Vagina (tissue), 2 donors: ENCODE measurements at regions not wholly inside any gene's neighbourhood (a gene's known extent, or its start where the extent isn't known, plus 50 kb on each side); places are given as distances from the start of the nearest gene placed in this dataset.

ENCODE experiments used
- DNase-seq, 2 donors: peaks; one replicate each; pipeline ENCODE4 v3.0.0-alpha.2; 2017; ENCODE audit errors: extremely low spot score in 2 of 2
- H3K27ac ChIP-seq: fragments of 200-600 bp; sonication (generic); one replicate; pipeline ENCODE4 v1.5.1; 2019
- H3K27me3 ChIP-seq: fragments of 200-600 bp; sonication (generic); one replicate; pipeline ENCODE4 v1.5.1; 2019
- H3K36me3 ChIP-seq, 2 donors: fragments of 200-600 bp; sonication (generic); one replicate each; pipeline ENCODE4 v1.5.1; 2017 to 2019
- H3K4me1 ChIP-seq: fragments of 200-600 bp; sonication (generic); one replicate; pipeline ENCODE4 v1.5.1; 2019
- H3K4me3 ChIP-seq, 2 donors: fragments of 200-600 bp; sonication (generic); 1 replicate in 1 of 2; 2 replicates in 1 of 2; pipeline ENCODE4 v1.5.1; 2016 to 2019
- H3K9me3 ChIP-seq: fragments of 200-600 bp; sonication (generic); one replicate; pipeline ENCODE4 v1.5.1; 2019
- POLR2A ChIP-seq, 2 donors: fragments of 450-650 bp; IDR thresholded peaks; one replicate each; pipeline ENCODE4 v1.6.1; 2017; ENCODE audit warnings: antibody characterized with exemption in 2 of 2, mild to moderate bottlenecking in 2 of 2, moderate library complexity in 2 of 2
- POLR2AphosphoS5 ChIP-seq, 2 donors: sonication (generic); formaldehyde crosslinking; IDR thresholded peaks; one replicate each; pipeline ENCODE4 v1.9.0; 2017; ENCODE audit warnings: antibody characterized with exemption in 2 of 2, mild to moderate bottlenecking in 2 of 2, low read depth in 1 of 2; ENCODE audit not compliant: insufficient read depth in 1 of 2
- intact Hi-C: fragments of 100-400 bp; cut with DNase I; formaldehyde crosslinking; loops from one replicate; pipeline ENCODE4 v1.15.1; 2023
- TF ChIP-seq, protein P1 (sequence below), 3 experiments: fragments of 450-650 bp in 2 of 3; fragments of 200-600 bp in 1 of 3; sonication (generic) in 1 of 3; IDR thresholded peaks; one replicate each; pipeline ENCODE4 v1.5.1; 2017 to 2019; ENCODE audit warnings: antibody characterized with exemption in 3 of 3, mild to moderate bottlenecking in 2 of 3, moderate library complexity in 2 of 3

DNA sequence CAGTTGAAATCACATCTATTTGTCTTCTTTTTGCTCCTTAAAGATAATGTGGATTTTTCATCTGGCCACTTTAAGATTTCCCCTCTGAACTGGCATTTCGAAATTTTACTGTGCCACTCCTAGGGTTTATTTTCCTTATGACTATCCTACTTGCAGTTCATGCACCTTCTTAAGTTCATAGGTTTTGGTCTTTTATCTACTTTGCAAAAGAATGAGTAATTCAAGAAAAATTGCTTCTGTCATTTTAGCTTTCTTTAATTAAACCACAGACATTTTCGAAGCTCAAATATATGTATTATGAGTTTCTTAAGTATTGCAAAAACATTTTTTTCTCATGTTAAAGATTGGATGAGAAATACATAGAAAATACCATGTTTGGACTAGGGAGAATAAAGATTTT is 1244.8 kb upstream of the TMPRSS15 start:
- Histone ChIP-seq H3K27ac (no peak overlapping the region), H3K4me3 (no peak overlapping the region), H3K4me1 (no peaks in the 10 kb centered on the region), H3K27me3 (no peaks in the 10 kb centered on the region), H3K9me3 (no peaks in the 10 kb centered on the region), H3K36me3 (no peaks in the 10 kb centered on the region)
- intact Hi-C loops = no loop called here
- no peak for DNase-seq
- TF ChIP-seq POLR2AphosphoS5 (IDR thresholded peaks at IDR 0.05; ENCODE audit: insufficient read depth in 1 of 2, low read depth in 1 of 2) (no peak), POLR2A (IDR thresholded peaks at IDR 0.05) (no peak)
- TF ChIP-seq, protein P1, sequence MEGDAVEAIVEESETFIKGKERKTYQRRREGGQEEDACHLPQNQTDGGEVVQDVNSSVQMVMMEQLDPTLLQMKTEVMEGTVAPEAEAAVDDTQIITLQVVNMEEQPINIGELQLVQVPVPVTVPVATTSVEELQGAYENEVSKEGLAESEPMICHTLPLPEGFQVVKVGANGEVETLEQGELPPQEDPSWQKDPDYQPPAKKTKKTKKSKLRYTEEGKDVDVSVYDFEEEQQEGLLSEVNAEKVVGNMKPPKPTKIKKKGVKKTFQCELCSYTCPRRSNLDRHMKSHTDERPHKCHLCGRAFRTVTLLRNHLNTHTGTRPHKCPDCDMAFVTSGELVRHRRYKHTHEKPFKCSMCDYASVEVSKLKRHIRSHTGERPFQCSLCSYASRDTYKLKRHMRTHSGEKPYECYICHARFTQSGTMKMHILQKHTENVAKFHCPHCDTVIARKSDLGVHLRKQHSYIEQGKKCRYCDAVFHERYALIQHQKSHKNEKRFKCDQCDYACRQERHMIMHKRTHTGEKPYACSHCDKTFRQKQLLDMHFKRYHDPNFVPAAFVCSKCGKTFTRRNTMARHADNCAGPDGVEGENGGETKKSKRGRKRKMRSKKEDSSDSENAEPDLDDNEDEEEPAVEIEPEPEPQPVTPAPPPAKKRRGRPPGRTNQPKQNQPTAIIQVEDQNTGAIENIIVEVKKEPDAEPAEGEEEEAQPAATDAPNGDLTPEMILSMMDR (IDR thresholded peaks at IDR 0.05) = no peak

DNA sequence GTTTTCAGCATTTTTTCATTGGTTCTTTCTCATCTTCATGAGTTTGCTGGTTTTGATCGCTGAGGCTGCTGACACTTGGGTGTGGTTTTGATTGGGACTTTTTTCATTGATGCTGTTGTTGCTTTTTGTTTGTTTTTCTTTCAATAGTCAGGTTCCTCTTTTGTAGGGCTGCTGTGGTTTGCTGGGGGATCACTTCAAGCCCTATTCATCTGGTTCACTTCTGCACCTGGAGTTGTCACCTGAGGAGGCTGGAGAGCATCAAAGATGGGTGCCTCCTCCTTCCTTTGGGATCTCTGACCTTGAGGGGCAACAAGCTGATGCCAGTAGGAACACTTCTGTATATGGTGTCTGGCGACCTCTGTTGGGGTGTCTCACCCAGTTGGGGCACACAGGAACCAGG is 1279.9 kb upstream of the TMPRSS15 start:
- no peaks in the 10 kb centered on the region for H3K27me3 ChIP-seq
- H3K36me3 ChIP-seq = no peaks in the 10 kb centered on the region
- no peak overlapping the region for H3K4me3 ChIP-seq
- TF ChIP-seq POLR2A (IDR thresholded peaks at IDR 0.05) = no peak
- TF ChIP-seq, protein P1 (IDR thresholded peaks at IDR 0.05) = no peak
- TF ChIP-seq POLR2AphosphoS5 (IDR thresholded peaks at IDR 0.05; ENCODE audit: insufficient read depth in 1 of 2, low read depth in 1 of 2) = no peak
- H3K4me1 ChIP-seq = no peaks in the 10 kb centered on the region
- no peak overlapping the region for H3K27ac ChIP-seq
- no peaks in the 10 kb centered on the region for H3K9me3 ChIP-seq
- intact Hi-C loops = no loop called here
- DNase-seq = no peak

DNA sequence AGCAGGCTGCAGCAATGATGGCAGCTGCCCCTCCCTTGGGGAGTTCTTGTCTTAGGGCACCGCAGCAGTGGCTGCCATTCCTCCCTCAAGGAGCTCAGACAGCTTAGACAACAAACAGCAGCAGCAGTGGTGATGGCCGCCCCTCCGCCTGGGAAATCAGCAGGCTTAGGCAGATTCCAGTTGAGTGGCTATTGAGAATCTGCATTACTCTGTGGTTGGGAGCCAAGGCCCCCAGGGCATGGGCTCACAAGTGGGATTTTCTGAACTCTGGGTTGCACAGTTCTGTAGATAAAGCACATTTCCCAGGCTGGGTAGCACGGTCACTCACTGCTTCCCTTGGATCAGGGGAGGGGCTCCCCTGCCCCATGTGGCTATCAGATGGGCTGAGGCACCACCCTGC is 1280.7 kb upstream of the TMPRSS15 start:
- no peaks in the 10 kb centered on the region for H3K9me3 ChIP-seq
- no peaks in the 10 kb centered on the region for H3K4me1 ChIP-seq
- intact Hi-C loops = no loop called here
- TF ChIP-seq, protein P1 (IDR thresholded peaks at IDR 0.05) = no peak
- TF ChIP-seq POLR2AphosphoS5 (IDR thresholded peaks at IDR 0.05; ENCODE audit: insufficient read depth in 1 of 2, low read depth in 1 of 2) = no peak
- TF ChIP-seq POLR2A (IDR thresholded peaks at IDR 0.05) = no peak
- H3K36me3 ChIP-seq = no peaks in the 10 kb centered on the region
- H3K4me3 ChIP-seq = no peak overlapping the region
- no peak overlapping the region for H3K27ac ChIP-seq
- DNase-seq = no peak
- no peaks in the 10 kb centered on the region for H3K27me3 ChIP-seq

DNA sequence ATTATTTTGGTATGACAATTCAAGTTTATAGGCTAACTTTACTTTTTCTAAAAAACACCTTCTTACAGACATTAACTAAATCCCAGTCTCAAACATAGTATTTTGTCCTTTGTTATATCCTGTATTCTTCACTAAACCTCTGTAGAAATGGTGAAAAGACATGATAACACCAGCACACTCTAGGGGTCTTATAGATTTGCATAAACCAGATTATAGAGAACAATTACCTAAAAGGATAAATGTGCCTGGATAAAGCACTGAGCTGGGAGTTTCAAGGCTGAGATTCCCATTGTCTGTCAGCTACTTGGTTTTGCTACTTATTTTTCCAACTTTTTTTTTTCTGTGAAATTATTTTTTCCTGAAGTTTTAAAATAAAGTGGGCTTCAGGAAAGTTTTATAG is 1288.6 kb upstream of the TMPRSS15 start:
- no peaks in the 10 kb centered on the region for H3K27me3 ChIP-seq
- no peaks in the 10 kb centered on the region for H3K36me3 ChIP-seq
- no peak overlapping the region for H3K27ac ChIP-seq
- no peak for DNase-seq
- intact Hi-C loops = no loop called here
- H3K4me1 ChIP-seq = no peaks in the 10 kb centered on the region
- H3K4me3 ChIP-seq = no peak overlapping the region
- H3K9me3 ChIP-seq = no peaks in the 10 kb centered on the region
- TF ChIP-seq POLR2AphosphoS5 (IDR thresholded peaks at IDR 0.05; ENCODE audit: insufficient read depth in 1 of 2, low read depth in 1 of 2) = no peak
- TF ChIP-seq, protein P1 (IDR thresholded peaks at IDR 0.05) = no peak
- TF ChIP-seq POLR2A (IDR thresholded peaks at IDR 0.05) = no peak

DNA sequence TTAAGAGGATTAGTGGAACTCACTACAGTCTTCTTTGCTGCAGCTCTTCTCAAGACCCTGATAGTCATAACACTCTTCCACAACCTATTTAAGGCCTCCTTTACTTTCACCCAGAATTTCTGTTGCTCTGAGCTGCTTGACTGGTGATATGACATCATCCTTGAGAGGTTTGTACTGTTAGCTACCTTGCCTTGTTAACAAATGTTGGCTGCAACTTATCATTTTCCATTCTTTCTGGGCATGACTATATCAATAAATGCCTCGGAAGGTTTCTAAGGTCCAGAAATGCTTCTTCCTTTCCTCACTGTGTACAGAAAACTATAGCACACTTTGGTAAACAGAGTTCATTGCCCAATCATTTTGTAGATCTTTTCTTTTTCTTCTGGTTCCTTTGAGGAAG is 1292.2 kb upstream of the TMPRSS15 start:
- no peak overlapping the region for H3K4me3 ChIP-seq
- intact Hi-C loops = no loop called here

More for the DNA sequence above, 1292.2 kb upstream of the TMPRSS15 start:
- no peak for DNase-seq
- no peaks in the 10 kb centered on the region for H3K27me3 ChIP-seq
- TF ChIP-seq POLR2AphosphoS5 (IDR thresholded peaks at IDR 0.05; ENCODE audit: insufficient read depth in 1 of 2, low read depth in 1 of 2) = no peak
- TF ChIP-seq POLR2A (IDR thresholded peaks at IDR 0.05) = no peak
- TF ChIP-seq, protein P1 (IDR thresholded peaks at IDR 0.05) = no peak
- H3K36me3 ChIP-seq = no peaks in the 10 kb centered on the region
- H3K4me1 ChIP-seq = no peaks in the 10 kb centered on the region
- H3K9me3 ChIP-seq = no peaks in the 10 kb centered on the region
- H3K27ac ChIP-seq = no peak overlapping the region
